A549 (cell line): ENCODE measurements at regions not wholly inside any gene's neighbourhood (a gene's known extent, or its start where the extent isn't known, plus 50 kb on each side); places are given as distances from the start of the nearest gene placed in this dataset.

Source experiments
- ATAC-seq, 2 experiments: fragments of 200-7000 bp in 1 of 2; fragments of >200 bp in 1 of 2; cut with Nextera tagmentation in 1 of 2; cut with Tn5 transposase in 1 of 2; 3 replicates each; pipeline versions ENCODE4 v1.8.0 to v1.9.1; 2018 to 2020; ENCODE audit warnings: mild to moderate bottlenecking in 1 of 2, moderate library complexity in 1 of 2
- CTCF ChIA-PET: fragments of 300-600 bp; sonication (Branson Sonifier 250); formaldehyde crosslinking; extraction: SDS; loops from one replicate; lab custom pipeline; 2021; ENCODE audit warnings: antibody characterized with exemption, inconsistent platforms; lab: Yijun Ruan, JAX
- POLR2A ChIA-PET: fragments of 350-600 bp; formaldehyde crosslinking; extraction: SDS; loops from one replicate; lab custom pipeline; 2021; ENCODE audit warnings: antibody characterized with exemption, inconsistent platforms; lab: Yijun Ruan, JAX
- DNase-seq, 2 experiments: peaks; one replicate each; pipeline versions ENCODE4 v3.0.0 to v3.0.0-alpha.2; 2011 to 2016; ENCODE audit warnings: low read depth in 1 of 2, low spot score in 1 of 2
- FAIRE-seq: peaks from 2 replicates; lab custom pipeline; 2011; peaks lifted over from hg19 to GRCh38; lab: Jason Lieb, UNC
- H3K27ac ChIP-seq, 2 experiments: fragments of >200 bp; sonication (Bioruptor Twin); formaldehyde crosslinking; 3 replicates each; pipeline ENCODE4 v1.5.1; 2016 to 2017
- H3K4me1 ChIP-seq: fragments of >200 bp; sonication (Bioruptor Twin); formaldehyde crosslinking; 3 replicates; pipeline ENCODE4 v1.6.1; 2016
- H3K4me2 ChIP-seq: fragments of >200 bp; sonication (Bioruptor Twin); formaldehyde crosslinking; 3 replicates; pipeline ENCODE4 v1.6.1; 2016
- H3K4me3 ChIP-seq: fragments of >200 bp; sonication (Bioruptor Twin); formaldehyde crosslinking; 3 replicates; pipeline ENCODE4 v1.5.1; 2016
- H3K9me3 ChIP-seq: fragments of >200 bp; sonication (Bioruptor Twin); formaldehyde crosslinking; 3 replicates; pipeline ENCODE4 v1.6.1; 2016
- CEBPB ChIP-seq, 2 experiments: fragments of >200 bp in 1 of 2; sonication (Bioruptor Twin) in 1 of 2; formaldehyde crosslinking in 1 of 2; IDR thresholded peaks; 2 replicates each; pipeline ENCODE4 v1.6.1; 2012 to 2016
- CHD2 ChIP-seq: fragments of 150-350 bp; IDR thresholded peaks from 2 replicates; pipeline ENCODE4 v1.6.1; 2014; ENCODE audit warnings: low read length; ENCODE audit not compliant: partially characterized antibody
- ELK1 ChIP-seq: fragments of 150-350 bp; IDR thresholded peaks from 2 replicates; pipeline ENCODE4 v1.6.1; 2014; ENCODE audit warnings: low read depth, mild to moderate bottlenecking, low read length
- EP300 ChIP-seq, 2 experiments: fragments of >200 bp; sonication (Bioruptor Twin); formaldehyde crosslinking; IDR thresholded peaks; 2 replicates in 1 of 2; 3 replicates in 1 of 2; pipeline ENCODE4 v1.6.1; 2016 to 2017
- FOSB ChIP-seq: fragments of 250-450 bp; sonication (Bioruptor Pico); IDR thresholded peaks from 2 replicates; pipeline ENCODE4 v1.5.0; 2020; ENCODE audit warnings: mild to moderate bottlenecking, moderate library complexity
- FOSL2 ChIP-seq, 2 experiments: fragments of 450-650 bp in 1 of 2; fragments of >200 bp in 1 of 2; sonication (Bioruptor Twin) in 1 of 2; formaldehyde crosslinking; IDR thresholded peaks; 2 replicates each; pipeline versions ENCODE4 v1.5.0 to v1.6.1; 2016 to 2020; ENCODE audit warnings: mild to moderate bottlenecking in 1 of 2, moderate library complexity in 1 of 2
- HMGXB4 ChIP-seq: fragments of 250-450 bp; sonication (Bioruptor Pico); IDR thresholded peaks from 2 replicates; pipeline ENCODE4 v1.5.0; 2021; ENCODE audit warnings: mild to moderate bottlenecking, moderate library complexity, borderline replicate concordance
- JUN ChIP-seq, 2 experiments: fragments of >200 bp; sonication (Bioruptor Twin); formaldehyde crosslinking; IDR thresholded peaks; 2 replicates in 1 of 2; 3 replicates in 1 of 2; pipeline ENCODE4 v1.6.1; 2016 to 2017
- JUNB ChIP-seq: fragments of >200 bp; sonication (Bioruptor Twin); formaldehyde crosslinking; IDR thresholded peaks from 2 replicates; pipeline ENCODE4 v1.6.1; 2016
- POLR2A ChIP-seq: IDR thresholded peaks from 2 replicates; pipeline ENCODE4 v1.6.1; 2012; ENCODE audit warnings: mild to moderate bottlenecking, low read length
- RAD21 ChIP-seq, 2 experiments: fragments of >200 bp in 1 of 2; sonication (Bioruptor Twin) in 1 of 2; formaldehyde crosslinking in 1 of 2; IDR thresholded peaks in 1 of 2; conservative IDR thresholded peaks in 1 of 2; 2 replicates in 1 of 2; 3 replicates in 1 of 2; pipeline ENCODE4 v1.6.1; 2012 to 2018; ENCODE audit warnings: inconsistent platforms in 1 of 2
- RFX5 ChIP-seq: fragments of 450-650 bp; IDR thresholded peaks from 2 replicates; pipeline ENCODE4 v1.7.1; 2014; ENCODE audit warnings: antibody characterized with exemption, mild to moderate bottlenecking, moderate library complexity
- SMC3 ChIP-seq: fragments of >200 bp; sonication (Bioruptor Twin); formaldehyde crosslinking; IDR thresholded peaks from 3 replicates; pipeline ENCODE4 v1.6.1; 2018; ENCODE audit warnings: inconsistent platforms
- SREBF2 ChIP-seq: fragments of 450-650 bp; IDR thresholded peaks from 2 replicates; pipeline ENCODE4 v1.6.1; 2014; ENCODE audit warnings: mild to moderate bottlenecking, moderate library complexity
- ZC3H11A ChIP-seq: fragments of 450-650 bp; IDR thresholded peaks from 2 replicates; pipeline ENCODE4 v1.6.1; 2014; ENCODE audit warnings: antibody characterized with exemption, mild to moderate bottlenecking
- ZFP36 ChIP-seq: fragments of 450-650 bp; IDR thresholded peaks from 2 replicates; pipeline ENCODE4 v1.6.1; 2014; ENCODE audit warnings: borderline replicate concordance; ENCODE audit not compliant: partially characterized antibody
- ZNF302 ChIP-seq: fragments of 250-450 bp; sonication (Bioruptor Pico); IDR thresholded peaks from 2 replicates; pipeline ENCODE4 v1.9.0; 2021; ENCODE audit warnings: inconsistent platforms, mild to moderate bottlenecking, moderate library complexity
- ZSCAN20 ChIP-seq: fragments of 250-450 bp; sonication (Bioruptor Pico); IDR thresholded peaks from 2 replicates; pipeline ENCODE4 v1.8.0; 2022; ENCODE audit warnings: mild to moderate bottlenecking, moderate library complexity
- WGBS: methylation state at CpG from one replicate; pipeline ENCODE4 v1.1.6; 2017; ENCODE audit errors: missing lambda C conversion rate; 5-methylcytosine and 5-hydroxymethylcytosine counted together
- TF ChIP-seq, protein P1 (sequence below): fragments of >200 bp; sonication (Bioruptor Twin); formaldehyde crosslinking; IDR thresholded peaks from 3 replicates; pipeline ENCODE4 v1.5.1; 2016

DNA sequence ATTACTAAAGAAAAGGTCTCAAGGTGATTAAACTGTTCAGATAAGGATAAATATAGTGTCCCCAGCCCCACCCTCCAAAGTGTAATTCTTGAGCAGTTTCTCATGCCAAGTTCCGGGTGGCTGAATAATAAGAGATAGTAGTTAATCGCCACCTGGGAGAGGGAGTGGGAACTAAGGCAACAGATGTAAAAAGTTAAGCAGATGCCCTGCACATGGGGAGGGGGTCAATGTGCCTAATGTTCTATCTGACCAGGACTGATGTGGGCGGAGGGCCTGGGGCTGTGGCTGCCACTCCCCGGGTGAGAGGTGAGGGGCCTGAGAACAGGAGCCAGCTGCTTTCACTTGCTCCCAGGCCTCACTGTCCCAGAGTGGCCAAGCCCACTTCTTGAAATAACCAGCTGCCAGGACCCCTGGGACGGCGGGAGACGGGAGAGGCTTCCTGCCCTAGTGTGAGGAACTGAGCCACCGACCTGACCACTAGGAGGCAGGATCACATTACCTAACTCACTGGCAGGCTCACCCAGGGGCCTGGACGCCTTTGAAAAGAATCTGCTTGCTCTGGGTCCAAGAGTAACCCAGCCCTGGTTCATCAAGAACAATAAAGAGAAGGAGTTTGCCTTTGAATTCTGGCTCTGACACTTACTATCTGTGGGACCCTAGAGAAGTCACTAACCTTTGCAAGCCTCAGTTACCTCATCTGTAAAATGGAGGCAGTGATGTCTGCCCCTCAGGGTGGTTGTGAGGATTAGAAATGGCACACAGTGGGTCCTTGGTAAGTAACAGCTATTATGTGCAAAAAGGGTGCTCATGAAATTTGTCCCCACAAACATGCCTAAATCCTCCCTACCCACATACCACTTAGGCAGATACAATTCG lies 179.2 kb downstream of the ATG4C start:
- Histone ChIP-seq H3K4me2 (no peak overlapping the region), H3K4me3 (no peak overlapping the region), H3K27ac (no peak overlapping the region), H3K4me1 (no peaks in the 10 kb centered on the region), H3K9me3 (no peaks in the 10 kb centered on the region)
- FAIRE-seq (no peak), DNase-seq (peak; percentile 31 to 37), ATAC-seq (peak; percentile 93 to 95)
- WGBS: 37% methylated on average over 6 of the region's 10 CpGs
- TF ChIP-seq RAD21 (conservative IDR thresholded peaks at IDR 0.05 in 1 of 2, IDR thresholded peaks at IDR 0.05 in 1 of 2): peak; percentile 46 to 60; a peak in 4 of 5 replicates
- TF ChIP-seq, protein P1, sequence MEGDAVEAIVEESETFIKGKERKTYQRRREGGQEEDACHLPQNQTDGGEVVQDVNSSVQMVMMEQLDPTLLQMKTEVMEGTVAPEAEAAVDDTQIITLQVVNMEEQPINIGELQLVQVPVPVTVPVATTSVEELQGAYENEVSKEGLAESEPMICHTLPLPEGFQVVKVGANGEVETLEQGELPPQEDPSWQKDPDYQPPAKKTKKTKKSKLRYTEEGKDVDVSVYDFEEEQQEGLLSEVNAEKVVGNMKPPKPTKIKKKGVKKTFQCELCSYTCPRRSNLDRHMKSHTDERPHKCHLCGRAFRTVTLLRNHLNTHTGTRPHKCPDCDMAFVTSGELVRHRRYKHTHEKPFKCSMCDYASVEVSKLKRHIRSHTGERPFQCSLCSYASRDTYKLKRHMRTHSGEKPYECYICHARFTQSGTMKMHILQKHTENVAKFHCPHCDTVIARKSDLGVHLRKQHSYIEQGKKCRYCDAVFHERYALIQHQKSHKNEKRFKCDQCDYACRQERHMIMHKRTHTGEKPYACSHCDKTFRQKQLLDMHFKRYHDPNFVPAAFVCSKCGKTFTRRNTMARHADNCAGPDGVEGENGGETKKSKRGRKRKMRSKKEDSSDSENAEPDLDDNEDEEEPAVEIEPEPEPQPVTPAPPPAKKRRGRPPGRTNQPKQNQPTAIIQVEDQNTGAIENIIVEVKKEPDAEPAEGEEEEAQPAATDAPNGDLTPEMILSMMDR: peak; percentile 42
- TF ChIP-seq RFX5: no peak
- peak; percentile 38 for TF ChIP-seq SMC3
- ChIA-PET CTCF (interaction anchor here (0.6 to 1.5 kb wide), 5 partner anchors 8 to 1599 kb away, joined by 3 to 4 read pairs (median 3); no protein-coding TSS in a partner anchor), POLR2A (no interaction called here)

DNA sequence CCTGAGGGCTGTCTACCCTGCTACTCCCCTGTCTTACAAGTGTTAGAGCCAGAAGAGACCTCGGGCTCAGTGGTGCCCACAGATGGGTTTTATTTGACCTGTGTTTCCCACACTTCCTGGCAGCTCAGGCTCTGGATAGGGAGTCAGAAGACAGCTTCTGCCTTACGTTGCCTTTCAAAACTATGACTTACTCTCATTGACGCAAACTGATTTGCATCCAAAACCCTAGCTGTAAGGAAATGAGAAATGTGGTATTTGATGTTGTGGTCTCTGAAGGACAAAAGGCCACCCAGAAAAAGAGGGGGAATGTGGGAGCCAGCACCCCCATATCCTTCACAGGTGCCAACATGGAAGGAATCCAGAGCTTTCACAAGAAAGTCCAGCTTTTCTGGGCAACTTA lies 180.2 kb downstream of the ATG4C start:
- ChIA-PET CTCF (interaction anchor here (0.6 to 1.5 kb wide), 6 partner anchors 9 to 1598 kb away, joined by 3 to 4 read pairs (median 3); no protein-coding TSS in a partner anchor), POLR2A (no interaction called here)
- Histone ChIP-seq H3K4me1 (no peaks in the 10 kb centered on the region), H3K4me2 (no peak overlapping the region), H3K27ac (no peak overlapping the region), H3K4me3 (no peak overlapping the region), H3K9me3 (no peaks in the 10 kb centered on the region)
- WGBS: 50% methylated on average over 3 of the region's 3 CpGs
- FAIRE-seq (no peak), ATAC-seq (peak in 1 of 2 experiments; percentile 30; a peak in 1 of 6 replicates), DNase-seq (no peak)
- no peak for TF ChIP-seq CEBPB (IDR thresholded peaks at IDR 0.05)
- TF ChIP-seq ZNF302 (CRISPR knock-in tag): no peak
- no peak for TF ChIP-seq JUNB
- no peak for TF ChIP-seq SREBF2
- TF ChIP-seq FOSB (CRISPR knock-in tag): no peak
- TF ChIP-seq JUN (IDR thresholded peaks at IDR 0.05): no peak
- no peak for TF ChIP-seq FOSL2 (IDR thresholded peaks at IDR 0.05)
- TF ChIP-seq FOSL2 (CRISPR knock-in tag; IDR thresholded peaks at IDR 0.05): no peak
- no peak for TF ChIP-seq EP300 (IDR thresholded peaks at IDR 0.05)
- no peak for TF ChIP-seq ELK1
- TF ChIP-seq, protein P1: no peak
- no peak for TF ChIP-seq ZFP36
- TF ChIP-seq RFX5: no peak
- TF ChIP-seq POLR2A: no peak
- no peak for TF ChIP-seq ZSCAN20 (CRISPR knock-in tag)
- no peak for TF ChIP-seq ZC3H11A
- no peak for TF ChIP-seq CHD2
- no peak for TF ChIP-seq HMGXB4 (CRISPR knock-in tag)
